IMR-90 (cell line): ENCODE measurements at regions not wholly inside any gene's neighbourhood (a gene's known extent, or its start where the extent isn't known, plus 50 kb on each side); places are given as distances from the start of the nearest gene placed in this dataset.
A peak's percentile ranks its signal among the peaks of the same experiment; 100 is the strongest.

Source experiments
- ATAC-seq: fragments of 200-7000 bp; cut with Tn5 transposase; 2 replicates; pipeline ENCODE4 v1.9.1; 2020; ENCODE audit warnings: low read depth, mild to moderate bottlenecking, moderate library complexity
- BruUV-seq: library from RNA; stranded (reverse); fragments of 400-500 nt; replicated peaks from 2 replicates; lab custom pipeline; 2021; lab: Mats Ljungman, UMichigan
- CTCF ChIA-PET: fragments of 300-600 bp; formaldehyde crosslinking; extraction: SDS; loops from one replicate; lab custom pipeline; 2021; ENCODE audit warnings: antibody characterized with exemption; lab: Yijun Ruan, JAX
- POLR2A ChIA-PET: fragments of 300-600 bp; sonication (Branson Sonifier 250); formaldehyde crosslinking; loops from one replicate; lab custom pipeline; 2022; ENCODE audit warnings: antibody characterized with exemption; ENCODE audit not compliant: unreplicated experiment; lab: Charles Lee
- DNase-seq: peaks from one replicate; pipeline ENCODE4 v3.0.0; 2013
- H2AFZ ChIP-seq: replicated peaks from 2 replicates; pipeline ENCODE3; 2013; ENCODE audit warnings: low read length, mild to moderate bottlenecking; ENCODE audit not compliant: poor library complexity
- H2AK5ac ChIP-seq: 2 replicates; pipeline ENCODE4 v1.6.1; 2013; ENCODE audit warnings: low read depth, low read length, inconsistent platforms
- H2AK9ac ChIP-seq: replicated peaks from 2 replicates; pipeline ENCODE3; 2013; ENCODE audit warnings: mild to moderate bottlenecking, low read depth, low read length, moderate library complexity; ENCODE audit not compliant: poor library complexity
- H2BK120ac ChIP-seq: 2 replicates; pipeline ENCODE4 v1.6.1; 2013; ENCODE audit warnings: low read depth, low read length, inconsistent platforms
- H2BK15ac ChIP-seq: 3 replicates; pipeline ENCODE4 v1.6.1; 2013; ENCODE audit warnings: low read depth, low read length, inconsistent platforms
- H2BK20ac ChIP-seq: 2 replicates; pipeline ENCODE4 v1.6.1; 2013; ENCODE audit warnings: low read depth, mild to moderate bottlenecking, inconsistent platforms, low read length, moderate library complexity
- H2BK5ac ChIP-seq: 2 replicates; pipeline ENCODE4 v1.6.1; 2013; ENCODE audit warnings: mild to moderate bottlenecking, low read depth, low read length, inconsistent platforms; ENCODE audit not compliant: poor library complexity, severe bottlenecking
- H3K14ac ChIP-seq: replicated peaks from 2 replicates; pipeline ENCODE4 v1.6.1; 2013; ENCODE audit warnings: low read depth, low read length, inconsistent platforms
- H3K18ac ChIP-seq: 2 replicates; pipeline ENCODE4 v1.6.1; 2013; ENCODE audit warnings: low read depth, low read length, control low read depth
- H3K23ac ChIP-seq: 2 replicates; pipeline ENCODE4 v1.6.1; 2013; ENCODE audit warnings: low read depth, low read length, inconsistent platforms
- H3K27ac ChIP-seq: 2 replicates; pipeline ENCODE4 v1.5.1; 2013; ENCODE audit warnings: mild to moderate bottlenecking, control low read depth, low read length; ENCODE audit not compliant: insufficient read depth
- H3K27me3 ChIP-seq: 2 replicates; pipeline ENCODE4 v1.6.1; 2013; ENCODE audit warnings: low read length; ENCODE audit not compliant: control insufficient read depth, insufficient read depth
- H3K36me3 ChIP-seq: 2 replicates; pipeline ENCODE4 v1.6.1; 2013; ENCODE audit warnings: low read length, mixed read lengths; ENCODE audit not compliant: control insufficient read depth, insufficient read depth
- H3K4ac ChIP-seq: 2 replicates; pipeline ENCODE4 v1.6.1; 2013; ENCODE audit warnings: low read depth, low read length, inconsistent platforms
- H3K4me1 ChIP-seq: 2 replicates; pipeline ENCODE4 v1.6.1; 2013; ENCODE audit warnings: low read length, mixed read lengths; ENCODE audit not compliant: control insufficient read depth, insufficient read depth
- H3K4me2 ChIP-seq: 2 replicates; pipeline ENCODE4 v1.6.1; 2013; ENCODE audit warnings: low read depth, mild to moderate bottlenecking, control low read depth, low read length, moderate library complexity
- H3K4me3 ChIP-seq: 2 replicates; pipeline ENCODE4 v1.5.1; 2013; ENCODE audit warnings: low read depth, mild to moderate bottlenecking, control low read depth, low read length, moderate library complexity; ENCODE audit not compliant: insufficient read depth
- H3K56ac ChIP-seq: 2 replicates; pipeline ENCODE4 v1.6.1; 2013; ENCODE audit warnings: low read length, inconsistent platforms; ENCODE audit not compliant: insufficient read depth; ENCODE audit errors: extremely low read depth
- H3K79me1 ChIP-seq, 2 experiments: 2 replicates each; pipeline ENCODE4 v1.6.1; 2013; ENCODE audit warnings: low read length in 2 of 2, inconsistent platforms in 1 of 2, low read depth in 1 of 2
- H3K9ac ChIP-seq: 2 replicates; pipeline ENCODE4 v1.6.1; 2013; ENCODE audit warnings: low read depth, low read length, control low read depth
- H3K9me1 ChIP-seq: 2 replicates; pipeline ENCODE4 v1.6.1; 2013; ENCODE audit warnings: low read length, inconsistent platforms; ENCODE audit not compliant: insufficient read depth
- H3K9me3 ChIP-seq: 2 replicates; pipeline ENCODE4 v1.6.1; 2013; ENCODE audit warnings: low read length; ENCODE audit not compliant: control insufficient read depth, insufficient read depth
- H4K20me1 ChIP-seq: 2 replicates; pipeline ENCODE4 v1.6.1; 2013; ENCODE audit warnings: low read length, inconsistent platforms; ENCODE audit not compliant: insufficient read depth
- H4K5ac ChIP-seq: 2 replicates; pipeline ENCODE4 v1.6.1; 2013; ENCODE audit warnings: mild to moderate bottlenecking, low read depth, low read length, control low read depth
- H4K8ac ChIP-seq, 2 experiments: 2 replicates each; pipeline ENCODE4 v1.6.1; 2013; ENCODE audit warnings: low read depth in 2 of 2, low read length in 2 of 2, control low read depth in 1 of 2, inconsistent platforms in 1 of 2
- H4K91ac ChIP-seq: 2 replicates; pipeline ENCODE4 v1.6.1; 2013; ENCODE audit warnings: low read depth, low read length, inconsistent platforms; ENCODE audit not compliant: insufficient read depth
- MAFK ChIP-seq: IDR thresholded peaks from 2 replicates; pipeline ENCODE4 v1.6.1; 2012; ENCODE audit warnings: low read depth, low read length, improper control_type of control experiment
- RFX5 ChIP-seq: IDR thresholded peaks from 2 replicates; pipeline ENCODE4 v1.8.0; 2012; ENCODE audit warnings: low read depth, mild to moderate bottlenecking, low read length, moderate library complexity
- WGBS, 2 experiments: methylation state at CpG; one replicate each; pipeline versions ENCODE4 v1.1.5 to v1.1.7; 2013; ENCODE audit warnings: missing lambda C conversion rate in 2 of 2; ENCODE audit not compliant: insufficient read length in 1 of 2; ENCODE audit errors: extremely low coverage in 2 of 2; 5-methylcytosine and 5-hydroxymethylcytosine counted together
- dilution Hi-C: fragments of 300-500 bp; cut with HindIII; formaldehyde crosslinking; loops from one replicate; pipeline ENCODE4 v1.14.3; 2018; ENCODE audit warnings: low sequenced_read_pairs; ENCODE audit not compliant: unreplicated experiment
- in situ Hi-C: fragments of 300-500 bp; cut with MboI; formaldehyde crosslinking; loops from 3 replicates; pipeline ENCODE4 v1.14.3; 2019; ENCODE audit warnings: low sequenced_read_pairs, inconsistent platforms, mixed read lengths
- intact Hi-C: fragments of 100-400 bp; cut with micrococcal nuclease; formaldehyde crosslinking; loops from 2 replicates; pipeline ENCODE4 v1.10.0; 2022

DNA sequence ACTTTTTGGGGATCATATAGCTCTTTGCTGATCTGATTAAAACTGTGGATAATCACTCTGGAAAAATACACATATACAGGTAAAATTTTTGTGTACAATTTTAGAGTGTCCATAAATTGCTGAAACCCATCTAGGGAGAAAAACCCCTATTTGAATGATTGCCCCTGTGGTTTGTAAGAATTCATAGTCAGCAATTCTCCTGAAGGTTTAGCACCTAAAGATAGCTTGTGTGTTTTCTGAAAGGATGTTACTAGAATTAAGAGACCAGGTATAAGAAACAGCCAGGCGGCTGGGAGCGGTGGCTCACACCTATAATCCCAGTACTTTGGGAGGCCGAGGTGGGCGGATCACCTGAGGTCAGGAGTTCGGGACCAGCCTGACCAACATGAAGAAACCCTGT is 106.8 kb upstream of the RAP2B start:
- in situ Hi-C loops, result no loop called here
- POLR2A ChIA-PET, result no interaction called here
- CTCF ChIA-PET, result interaction anchor here (0.5 kb wide), 1 partner anchor 221 kb away, joined by 3 read pairs; no protein-coding TSS in a partner anchor

More for the DNA sequence above, 106.8 kb upstream of the RAP2B start:
- TF ChIP-seq MAFK, result peak; percentile 75
- TF ChIP-seq RFX5, result no peak
- no peak overlapping the region for H3K9ac ChIP-seq
- H2BK20ac ChIP-seq, result no peak overlapping the region
- dilution Hi-C loops (no loop called here), intact Hi-C loops (no loop called here)
- H3K23ac ChIP-seq, result no peak overlapping the region
- ATAC-seq (no peak), DNase-seq (no peak)
- no peak overlapping the region for H3K56ac ChIP-seq
- no TSS peak for BruUV-seq
- no peak overlapping the region for H2AFZ ChIP-seq
- no peak overlapping the region for H3K4me2 ChIP-seq
- no peak overlapping the region for H3K4ac ChIP-seq
- H3K79me1 ChIP-seq, result no peaks in the 10 kb centered on the region
- H2AK9ac ChIP-seq, result no peak overlapping the region
- no peaks in the 10 kb centered on the region for H3K27me3 ChIP-seq
- no peak overlapping the region for H4K5ac ChIP-seq
- H2BK120ac ChIP-seq, result no peak overlapping the region
- H4K20me1 ChIP-seq, result peaks cover 3% of the 10 kb centered on the region; the same call in 1 of the 2 replicates
- H4K91ac ChIP-seq, result no peak overlapping the region
- H3K4me3 ChIP-seq, result no peak overlapping the region
- H3K36me3 ChIP-seq, result no peaks in the 10 kb centered on the region
- H3K27ac ChIP-seq, result no peak overlapping the region
- no peak overlapping the region for H3K14ac ChIP-seq
- H3K18ac ChIP-seq, result no peak overlapping the region
- no peak overlapping the region for H2AK5ac ChIP-seq
- H2BK15ac ChIP-seq, result no peak overlapping the region
- WGBS, 2 experiments, result no CpG with 5 or more reads among the region's 5 CpGs
- no peak overlapping the region for H2BK5ac ChIP-seq
- H4K8ac ChIP-seq, result no peak overlapping the region
- peaks cover 7% of the 10 kb centered on the region for H3K4me1 ChIP-seq
- H3K9me3 ChIP-seq, result no peaks in the 10 kb centered on the region
- peaks cover 3% of the 10 kb centered on the region; the same call in 1 of the 2 replicates for H3K9me1 ChIP-seq
